Esophagus squamous epithelium (tissue), 4 donors: ENCODE measurements at regions not wholly inside any gene's neighbourhood (a gene's known extent, or its start where the extent isn't known, plus 50 kb on each side); places are given as distances from the start of the nearest gene placed in this dataset.

Experiments
- POLR2A ChIP-seq, 4 donors: fragments of 450-650 bp; IDR thresholded peaks; one replicate each; pipeline ENCODE4 v1.6.1; 2017; ENCODE audit warnings: antibody characterized with exemption in 4 of 4, mild to moderate bottlenecking in 4 of 4, moderate library complexity in 3 of 4
- TF ChIP-seq, protein P1 (sequence below), 6 experiments: fragments of 450-650 bp in 4 of 6; fragments of 200-600 bp in 2 of 6; sonication (generic) in 2 of 6; IDR thresholded peaks; one replicate each; pipeline ENCODE4 v1.5.1; 2016 to 2019; ENCODE audit warnings: antibody characterized with exemption in 6 of 6, mild to moderate bottlenecking in 4 of 6, moderate library complexity in 4 of 6

DNA sequence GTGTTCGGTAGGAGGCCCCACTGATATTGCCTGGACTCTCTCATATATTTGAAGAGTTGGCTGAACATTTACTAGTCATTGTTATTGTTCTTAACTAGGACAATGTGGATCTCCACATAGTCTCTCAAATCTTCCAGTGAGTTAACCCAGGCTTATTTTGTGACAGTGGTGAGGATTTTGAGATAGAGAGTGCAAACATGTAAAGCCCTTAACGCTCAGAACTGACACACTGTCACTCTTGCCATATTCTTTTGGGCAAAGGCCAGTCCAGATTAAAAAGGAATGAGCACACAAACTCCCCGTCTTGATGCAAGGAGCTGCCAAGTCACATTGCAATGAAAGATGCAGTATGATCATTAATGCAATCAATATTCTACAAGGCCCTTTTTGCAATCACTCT is 431.9 kb upstream of the AZI2 start:
- no peak for TF ChIP-seq POLR2A (IDR thresholded peaks at IDR 0.05)
- TF ChIP-seq, protein P1, sequence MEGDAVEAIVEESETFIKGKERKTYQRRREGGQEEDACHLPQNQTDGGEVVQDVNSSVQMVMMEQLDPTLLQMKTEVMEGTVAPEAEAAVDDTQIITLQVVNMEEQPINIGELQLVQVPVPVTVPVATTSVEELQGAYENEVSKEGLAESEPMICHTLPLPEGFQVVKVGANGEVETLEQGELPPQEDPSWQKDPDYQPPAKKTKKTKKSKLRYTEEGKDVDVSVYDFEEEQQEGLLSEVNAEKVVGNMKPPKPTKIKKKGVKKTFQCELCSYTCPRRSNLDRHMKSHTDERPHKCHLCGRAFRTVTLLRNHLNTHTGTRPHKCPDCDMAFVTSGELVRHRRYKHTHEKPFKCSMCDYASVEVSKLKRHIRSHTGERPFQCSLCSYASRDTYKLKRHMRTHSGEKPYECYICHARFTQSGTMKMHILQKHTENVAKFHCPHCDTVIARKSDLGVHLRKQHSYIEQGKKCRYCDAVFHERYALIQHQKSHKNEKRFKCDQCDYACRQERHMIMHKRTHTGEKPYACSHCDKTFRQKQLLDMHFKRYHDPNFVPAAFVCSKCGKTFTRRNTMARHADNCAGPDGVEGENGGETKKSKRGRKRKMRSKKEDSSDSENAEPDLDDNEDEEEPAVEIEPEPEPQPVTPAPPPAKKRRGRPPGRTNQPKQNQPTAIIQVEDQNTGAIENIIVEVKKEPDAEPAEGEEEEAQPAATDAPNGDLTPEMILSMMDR (IDR thresholded peaks at IDR 0.05) = no peak
